ENCODE measurements at regions not wholly inside any gene's neighbourhood (a gene's known extent, or its start where the extent isn't known, plus 50 kb on each side); places are given as distances from the start of the nearest gene placed in this dataset.

- Histone ChIP-seq H3K4me2 (ENCODE audit: low read length) (no peak overlapping the region), H3K36me3 (ENCODE audit: insufficient read depth, low read length) (no peaks in the 10 kb centered on the region), H3K9ac (ENCODE audit: low read depth, low read length) (no peak overlapping the region), H3K4me3 (ENCODE audit: low read length) (no peak overlapping the region), H3K27me3 (ENCODE audit: control insufficient read depth, insufficient read depth, low read length) (peaks cover 12% of the 10 kb centered on the region), H3K9me3 (replicated peaks; ENCODE audit: low read length) (no peaks in the 10 kb centered on the region), H3K4me1 (ENCODE audit: control insufficient read depth, insufficient read depth, low read length) (peaks cover 40% of the 10 kb centered on the region)
These were observed 78.4 kb downstream of the ADAMTS15 start for GRCh38 chr11:130526846-130527245.

GRCh38 chr11:130527636-130528297 lies 79.3 kb downstream of the ADAMTS15 start:
- Histone ChIP-seq H3K36me3 (ENCODE audit: insufficient read depth, low read length) (no peaks in the 10 kb centered on the region), H3K9ac (ENCODE audit: low read depth, low read length) (no peak overlapping the region), H3K4me3 (ENCODE audit: low read length) (no peak overlapping the region), H3K4me2 (ENCODE audit: low read length) (no peak overlapping the region), H3K9me3 (replicated peaks; ENCODE audit: low read length) (no peaks in the 10 kb centered on the region), H3K27me3 (ENCODE audit: control insufficient read depth, insufficient read depth, low read length) (peaks cover 12% of the 10 kb centered on the region), H3K4me1 (ENCODE audit: control insufficient read depth, insufficient read depth, low read length) (peaks cover 31% of the 10 kb centered on the region)

- Histone ChIP-seq H3K27me3 (ENCODE audit: control insufficient read depth, insufficient read depth, low read length) (peaks cover 12% of the 10 kb centered on the region), H3K4me3 (ENCODE audit: low read length) (no peak overlapping the region), H3K36me3 (ENCODE audit: insufficient read depth, low read length) (no peaks in the 10 kb centered on the region), H3K4me2 (ENCODE audit: low read length) (no peak overlapping the region), H3K4me1 (ENCODE audit: control insufficient read depth, insufficient read depth, low read length) (peaks cover 23% of the 10 kb centered on the region), H3K9ac (ENCODE audit: low read depth, low read length) (no peak overlapping the region), H3K9me3 (replicated peaks; ENCODE audit: low read length) (no peaks in the 10 kb centered on the region)
These were observed 80.1 kb downstream of the ADAMTS15 start for GRCh38 chr11:130528298-130529261.

- Histone ChIP-seq H3K27me3 (ENCODE audit: control insufficient read depth, insufficient read depth, low read length) (peaks cover 19% of the 10 kb centered on the region), H3K4me2 (ENCODE audit: low read length) (no peak overlapping the region), H3K9ac (ENCODE audit: low read depth, low read length) (no peak overlapping the region), H3K4me3 (ENCODE audit: low read length) (no peak overlapping the region), H3K36me3 (ENCODE audit: insufficient read depth, low read length) (no peaks in the 10 kb centered on the region), H3K9me3 (replicated peaks; ENCODE audit: low read length) (no peaks in the 10 kb centered on the region), H3K4me1 (ENCODE audit: control insufficient read depth, insufficient read depth, low read length) (peaks cover 18% of the 10 kb centered on the region)
These were observed 80.9 kb downstream of the ADAMTS15 start for GRCh38 chr11:130529366-130529765.

- Histone ChIP-seq H3K4me1 (ENCODE audit: control insufficient read depth, insufficient read depth, low read length) (peaks cover 18% of the 10 kb centered on the region), H3K9ac (ENCODE audit: low read depth, low read length) (no peak overlapping the region), H3K4me2 (ENCODE audit: low read length) (no peak overlapping the region), H3K27me3 (ENCODE audit: control insufficient read depth, insufficient read depth, low read length) (peaks cover 35% of the 10 kb centered on the region), H3K9me3 (replicated peaks; ENCODE audit: low read length) (no peaks in the 10 kb centered on the region), H3K36me3 (ENCODE audit: insufficient read depth, low read length) (no peaks in the 10 kb centered on the region), H3K4me3 (ENCODE audit: low read length) (no peak overlapping the region)
These were observed 82.6 kb downstream of the ADAMTS15 start for GRCh38 chr11:130531061-130531460.

GRCh38 chr11:130533113-130533798 lies 84.8 kb downstream of the ADAMTS15 start:
- no peak overlapping the region for H3K4me3 ChIP-seq (ENCODE audit: low read length)
- no peak overlapping the region for H3K4me2 ChIP-seq (ENCODE audit: low read length)
- no peak overlapping the region for H3K9ac ChIP-seq (ENCODE audit: low read depth, low read length)
- peaks cover 9% of the 10 kb centered on the region for H3K4me1 ChIP-seq (ENCODE audit: control insufficient read depth, insufficient read depth, low read length)
- H3K36me3 ChIP-seq (ENCODE audit: insufficient read depth, low read length) = no peaks in the 10 kb centered on the region
- no peaks in the 10 kb centered on the region for H3K9me3 ChIP-seq (replicated peaks; ENCODE audit: low read length)
- peaks cover 30% of the 10 kb centered on the region for H3K27me3 ChIP-seq (ENCODE audit: control insufficient read depth, insufficient read depth, low read length)

GRCh38 chr11:130533871-130534270 lies 85.4 kb downstream of the ADAMTS15 start:
- Histone ChIP-seq H3K36me3 (ENCODE audit: insufficient read depth, low read length) (no peaks in the 10 kb centered on the region), H3K4me2 (ENCODE audit: low read length) (no peak overlapping the region), H3K27me3 (ENCODE audit: control insufficient read depth, insufficient read depth, low read length) (peaks cover 29% of the 10 kb centered on the region), H3K9ac (ENCODE audit: low read depth, low read length) (no peak overlapping the region), H3K4me1 (ENCODE audit: control insufficient read depth, insufficient read depth, low read length) (peaks cover 3% of the 10 kb centered on the region), H3K9me3 (replicated peaks; ENCODE audit: low read length) (no peaks in the 10 kb centered on the region), H3K4me3 (ENCODE audit: low read length) (no peak overlapping the region)

- H3K36me3 ChIP-seq (ENCODE audit: insufficient read depth, low read length) = no peaks in the 10 kb centered on the region
- no peak overlapping the region for H3K9ac ChIP-seq (ENCODE audit: low read depth, low read length)
- H3K4me1 ChIP-seq (ENCODE audit: control insufficient read depth, insufficient read depth, low read length) = no peaks in the 10 kb centered on the region
- no peak overlapping the region for H3K4me3 ChIP-seq (ENCODE audit: low read length)
- no peaks in the 10 kb centered on the region for H3K9me3 ChIP-seq (replicated peaks; ENCODE audit: low read length)
- peaks cover 27% of the 10 kb centered on the region for H3K27me3 ChIP-seq (ENCODE audit: control insufficient read depth, insufficient read depth, low read length)
- no peak overlapping the region for H3K4me2 ChIP-seq (ENCODE audit: low read length)
These were observed 86.1 kb downstream of the ADAMTS15 start for GRCh38 chr11:130534551-130534950.

GRCh38 chr11:130535520-130535919 lies 87.1 kb downstream of the ADAMTS15 start:
- H3K36me3 ChIP-seq (ENCODE audit: insufficient read depth, low read length) = no peaks in the 10 kb centered on the region
- no peak overlapping the region for H3K4me2 ChIP-seq (ENCODE audit: low read length)
- H3K4me1 ChIP-seq (ENCODE audit: control insufficient read depth, insufficient read depth, low read length) = no peaks in the 10 kb centered on the region
- no peak overlapping the region for H3K4me3 ChIP-seq (ENCODE audit: low read length)
- no peaks in the 10 kb centered on the region for H3K9me3 ChIP-seq (replicated peaks; ENCODE audit: low read length)
- H3K27me3 ChIP-seq (ENCODE audit: control insufficient read depth, insufficient read depth, low read length) = peaks cover 27% of the 10 kb centered on the region
- no peak overlapping the region for H3K9ac ChIP-seq (ENCODE audit: low read depth, low read length)

- Histone ChIP-seq H3K4me2 (ENCODE audit: low read length) (no peak overlapping the region), H3K4me1 (ENCODE audit: control insufficient read depth, insufficient read depth, low read length) (no peaks in the 10 kb centered on the region), H3K9me3 (replicated peaks; ENCODE audit: low read length) (no peaks in the 10 kb centered on the region), H3K9ac (ENCODE audit: low read depth, low read length) (no peak overlapping the region), H3K27me3 (ENCODE audit: control insufficient read depth, insufficient read depth, low read length) (peaks cover 34% of the 10 kb centered on the region), H3K36me3 (ENCODE audit: insufficient read depth, low read length) (no peaks in the 10 kb centered on the region), H3K4me3 (ENCODE audit: low read length) (no peak overlapping the region)
These were observed 87.9 kb downstream of the ADAMTS15 start for GRCh38 chr11:130536106-130537040.

Measured in skeletal muscle satellite cell (primary cell).